ENCODE measurements at regions not wholly inside any gene's neighbourhood (a gene's known extent, or its start where the extent isn't known, plus 50 kb on each side); places are given as distances from the start of the nearest gene placed in this dataset.

- ChIA-PET CTCF (interaction anchor here (0.6 to 31.4 kb wide), 27 partner anchors 9 to 1763 kb away, joined by 3 to 602 read pairs (median 9); no protein-coding TSS in a partner anchor), POLR2A (no interaction called here)
- H3K4me3 ChIP-seq: no peak overlapping the region
- DNase-seq (ENCODE audit: low read depth in 1 of 2, low spot score in 1 of 2): no peak
- H3K27ac ChIP-seq: 0 out of 6 replicates have a peak overlapping the region, but pooled peaks of 1 of the 2 experiments have one; percentile 82
- peaks cover 24% of the 10 kb centered on the region for H3K4me1 ChIP-seq
- TF ChIP-seq RARB (CRISPR knock-in tag; IDR thresholded peaks at IDR 0.05) (no peak), CHD2 (IDR thresholded peaks at IDR 0.05; ENCODE audit: low read length, partially characterized antibody) (no peak), ELK1 (IDR thresholded peaks at IDR 0.05; ENCODE audit: low read depth, low read length) (no peak), NR3C1 (IDR thresholded peaks at IDR 0.05) (no peak), ZFP36 (IDR thresholded peaks at IDR 0.05; ENCODE audit: borderline replicate concordance, partially characterized antibody) (no peak), MAFK (IDR thresholded peaks at IDR 0.05; ENCODE audit: partially characterized antibody) (no peak), TFCP2L1 (CRISPR knock-in tag; IDR thresholded peaks at IDR 0.05) (no peak), EHF (CRISPR knock-in tag; IDR thresholded peaks at IDR 0.05) (no peak), ZSCAN20 (CRISPR knock-in tag; IDR thresholded peaks at IDR 0.05) (no peak), ZNF302 (CRISPR knock-in tag; IDR thresholded peaks at IDR 0.05) (no peak)
- TF ChIP-seq, protein P1, sequence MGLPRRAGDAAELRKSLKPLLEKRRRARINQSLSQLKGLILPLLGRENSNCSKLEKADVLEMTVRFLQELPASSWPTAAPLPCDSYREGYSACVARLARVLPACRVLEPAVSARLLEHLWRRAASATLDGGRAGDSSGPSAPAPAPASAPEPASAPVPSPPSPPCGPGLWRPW (IDR thresholded peaks at IDR 0.05): no peak
- TF ChIP-seq, protein P2, sequence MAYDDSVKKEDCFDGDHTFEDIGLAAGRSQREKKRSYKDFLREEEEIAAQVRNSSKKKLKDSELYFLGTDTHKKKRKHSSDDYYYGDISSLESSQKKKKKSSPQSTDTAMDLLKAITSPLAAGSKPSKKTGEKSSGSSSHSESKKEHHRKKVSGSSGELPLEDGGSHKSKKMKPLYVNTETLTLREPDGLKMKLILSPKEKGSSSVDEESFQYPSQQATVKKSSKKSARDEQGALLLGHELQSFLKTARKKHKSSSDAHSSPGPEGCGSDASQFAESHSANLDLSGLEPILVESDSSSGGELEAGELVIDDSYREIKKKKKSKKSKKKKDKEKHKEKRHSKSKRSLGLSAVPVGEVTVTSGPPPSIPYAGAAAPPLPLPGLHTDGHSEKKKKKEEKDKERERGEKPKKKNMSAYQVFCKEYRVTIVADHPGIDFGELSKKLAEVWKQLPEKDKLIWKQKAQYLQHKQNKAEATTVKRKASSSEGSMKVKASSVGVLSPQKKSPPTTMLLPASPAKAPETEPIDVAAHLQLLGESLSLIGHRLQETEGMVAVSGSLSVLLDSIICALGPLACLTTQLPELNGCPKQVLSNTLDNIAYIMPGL (CRISPR knock-in tag; IDR thresholded peaks at IDR 0.05; ENCODE audit: borderline replicate concordance): no peak
- WGBS (ENCODE audit: missing lambda C conversion rate): 74% methylated on average over 8 of the region's 8 CpGs
- ATAC-seq: no peak
- no peaks in the 10 kb centered on the region for H3K9me3 ChIP-seq
- no peak overlapping the region for H3K4me2 ChIP-seq
- no peak for FAIRE-seq
Observed at GRCh38 chr14:100644784-100645183, 57.6 kb upstream of the BEGAIN start.

DNA sequence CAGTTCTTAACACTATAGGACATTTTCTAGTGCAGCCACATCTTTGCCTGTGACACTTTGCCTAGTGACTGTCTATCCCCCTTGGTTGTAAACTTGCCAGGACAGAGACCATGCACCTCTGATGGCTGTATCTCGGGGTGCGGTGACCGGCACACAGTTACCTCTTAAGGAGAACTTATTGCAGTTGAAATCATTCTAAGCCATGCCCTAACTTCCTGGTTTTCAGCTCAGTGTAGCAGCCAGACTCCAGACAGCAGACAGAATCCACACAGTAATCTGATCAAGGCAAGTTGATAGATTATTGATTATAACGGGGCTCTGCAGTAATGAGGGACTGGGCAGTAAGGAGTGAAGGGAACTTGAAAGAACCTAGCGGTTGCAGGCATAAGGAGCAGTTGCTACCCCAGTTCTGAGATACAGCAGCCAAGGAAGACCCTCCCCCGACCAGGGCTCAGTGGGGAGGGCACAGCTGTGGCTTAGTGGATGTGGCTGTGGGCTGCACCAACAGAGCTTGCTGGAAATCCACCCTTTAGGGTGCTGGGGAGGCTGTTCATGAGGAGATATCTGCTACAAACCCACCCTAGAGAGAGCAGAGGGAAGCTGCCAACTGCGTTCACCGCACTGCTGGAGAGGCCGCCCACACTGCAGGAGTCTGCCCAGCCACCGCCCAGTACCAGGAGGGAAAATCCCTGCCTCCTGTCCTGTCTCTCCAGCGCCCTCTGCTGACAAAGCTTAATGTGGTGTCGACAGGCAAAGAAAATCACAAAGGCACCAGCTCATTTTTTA is 58.2 kb upstream of the BEGAIN start:
- ATAC-seq (peak; percentile 80 to 91), DNase-seq (ENCODE audit: low read depth in 1 of 2, low spot score in 1 of 2) (peak; percentile 82 to 93), FAIRE-seq (no peak)
- Histone ChIP-seq H3K4me2 (peak overlapping the region; percentile 70), H3K27ac (peak overlapping the region; percentile 65 to 82), H3K4me3 (no peak overlapping the region), H3K4me1 (peaks cover 24% of the 10 kb centered on the region), H3K9me3 (no peaks in the 10 kb centered on the region)
- CTCF ChIA-PET: interaction anchor here (0.6 to 31.4 kb wide), 61 partner anchors 10 to 1072 kb away, joined by 3 to 602 read pairs (median 4); no protein-coding TSS in a partner anchor
- POLR2A ChIA-PET: interaction anchor here (0.7 to 1.2 kb wide), 4 partner anchors 169 to 260 kb away, joined by 3 to 4 read pairs (median 4); no protein-coding TSS in a partner anchor
- 25% methylated on average over 7 of the region's 12 CpGs for WGBS (ENCODE audit: missing lambda C conversion rate)
- TF ChIP-seq MAFK (IDR thresholded peaks at IDR 0.05; ENCODE audit: partially characterized antibody) (peak; percentile 40), SMC3 (IDR thresholded peaks at IDR 0.05) (peak; percentile 94), BHLHE40 (IDR thresholded peaks at IDR 0.05; ENCODE audit: low read depth, low read length) (no peak), HOXA7 (CRISPR knock-in tag; IDR thresholded peaks at IDR 0.05) (no peak), HEYL (CRISPR knock-in tag; IDR thresholded peaks at IDR 0.05) (no peak), NFE2L2 (conservative IDR thresholded peaks at IDR 0.05; ENCODE audit: low read length) (no peak), RAD21 (conservative IDR thresholded peaks at IDR 0.05 in 1 of 2, IDR thresholded peaks at IDR 0.05 in 1 of 2) (peak; percentile 86 to 95), KDM1A (IDR thresholded peaks at IDR 0.05; ENCODE audit: low read depth) (no peak), CTCF (IDR thresholded peaks at IDR 0.05) (peak; percentile 76)
- TF ChIP-seq, protein P1 (IDR thresholded peaks at IDR 0.05): no peak

Measured in A549 (cell line).